Hepatocyte (in vitro differentiated cells): ENCODE measurements at regions not wholly inside any gene's neighbourhood (a gene's known extent, or its start where the extent isn't known, plus 50 kb on each side); places are given as distances from the start of the nearest gene placed in this dataset.
"Not testable (repeated sequence)": the region's sequence is repeated elsewhere in the genome, so short reads cannot be mapped to it uniquely, and the experiment has no call there.

Experiments used
- DNase-seq: peaks from one replicate; pipeline ENCODE4 v3.0.0-alpha.2; 2016; ENCODE audit warnings: low spot score
- H2AFZ ChIP-seq: fragments of 200-600 bp; sonication (generic); 2 replicates; pipeline ENCODE4 v1.6.0; 2016; ENCODE audit warnings: antibody characterized with exemption, mild to moderate bottlenecking
- H3K27ac ChIP-seq: fragments of 200-600 bp; sonication (generic); 2 replicates; pipeline ENCODE4 v1.5.1; 2016; ENCODE audit warnings: mild to moderate bottlenecking
- H3K27me3 ChIP-seq: fragments of 200-600 bp; sonication (generic); 2 replicates; pipeline ENCODE4 v1.6.1; 2016
- H3K36me3 ChIP-seq: fragments of 200-600 bp; sonication (generic); replicated peaks from 2 replicates; pipeline ENCODE4 v1.5.1; 2016; ENCODE audit warnings: low read depth; ENCODE audit not compliant: insufficient read depth
- H3K4me1 ChIP-seq: fragments of 200-600 bp; sonication (generic); 2 replicates; pipeline ENCODE4 v1.5.1; 2016; ENCODE audit warnings: mild to moderate bottlenecking, moderate library complexity; ENCODE audit not compliant: insufficient read depth
- H3K4me2 ChIP-seq: fragments of 200-600 bp; sonication (generic); 2 replicates; pipeline ENCODE4 v1.6.0; 2016
- H3K4me3 ChIP-seq: fragments of 200-600 bp; sonication (generic); 2 replicates; pipeline ENCODE4 v1.5.1; 2016; ENCODE audit warnings: mild to moderate bottlenecking
- H3K79me2 ChIP-seq: fragments of 200-600 bp; sonication (generic); 2 replicates; pipeline ENCODE4 v1.6.0; 2017; ENCODE audit warnings: mild to moderate bottlenecking
- H3K9me2 ChIP-seq: fragments of 200-600 bp; sonication (generic); replicated peaks from 2 replicates; pipeline ENCODE4 v1.6.0; 2017; ENCODE audit warnings: mild to moderate bottlenecking; ENCODE audit not compliant: insufficient read depth
- H3K9me3 ChIP-seq: fragments of 200-600 bp; sonication (generic); 2 replicates; pipeline ENCODE4 v1.5.1; 2016; ENCODE audit warnings: low read depth, mild to moderate bottlenecking
- H4K20me1 ChIP-seq: fragments of 200-600 bp; sonication (generic); 2 replicates; pipeline ENCODE4 v1.6.0; 2016; ENCODE audit warnings: mild to moderate bottlenecking; ENCODE audit not compliant: insufficient read depth, poor library complexity, severe bottlenecking
- CTCF ChIP-seq: fragments of 200-600 bp; sonication (generic); IDR thresholded peaks from 2 replicates; pipeline ENCODE4 v1.5.1; 2016; ENCODE audit warnings: antibody characterized with exemption, mild to moderate bottlenecking; ENCODE audit not compliant: poor library complexity
- EZH2 ChIP-seq: fragments of 200-600 bp; sonication (generic); IDR thresholded peaks from 2 replicates; pipeline ENCODE4 v1.6.1; 2016; ENCODE audit warnings: antibody characterized with exemption, mild to moderate bottlenecking, borderline replicate concordance
- EZH2phosphoT487 ChIP-seq: fragments of 200-600 bp; sonication (generic); IDR thresholded peaks from one replicate; pipeline ENCODE4 v1.6.1; 2018; ENCODE audit warnings: antibody characterized with exemption, mild to moderate bottlenecking, low read depth, moderate library complexity; ENCODE audit not compliant: unreplicated experiment, severe bottlenecking
- WGBS: methylation state at CpG from one replicate; pipeline ENCODE4 v1.1.6; 2016; ENCODE audit warnings: low lambda C conversion rate; ENCODE audit errors: missing lambda C conversion rate; 5-methylcytosine and 5-hydroxymethylcytosine counted together

DNA sequence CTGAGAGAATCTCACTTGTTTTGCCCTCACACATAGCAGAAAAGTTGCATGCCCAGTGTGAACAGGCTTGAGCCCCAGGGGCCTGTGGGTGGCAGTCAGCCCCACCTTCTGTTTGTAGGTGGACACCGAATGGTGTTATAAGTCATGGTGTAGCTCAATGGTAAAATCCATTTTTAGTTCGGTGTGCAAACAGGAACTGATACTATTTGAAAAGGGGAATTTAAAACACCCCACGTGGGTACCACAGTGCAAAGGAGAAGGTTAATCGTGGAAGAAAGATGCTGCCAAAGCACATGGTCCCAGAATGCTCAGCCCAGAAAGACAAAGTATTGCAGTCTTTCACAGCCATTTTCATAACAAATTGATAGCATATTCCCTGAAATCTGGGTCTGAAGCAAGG is 71.8 kb upstream of the GZMB start:
- H3K36me3 ChIP-seq, result no peaks in the 10 kb centered on the region
- no peaks in the 10 kb centered on the region for H3K4me1 ChIP-seq
- no peak overlapping the region for H3K27ac ChIP-seq
- H3K9me2 ChIP-seq, result no peaks in the 10 kb centered on the region
- whole genome bisulfite sequencing, result 85% methylated on average over 4 of the region's 4 CpGs
- no peaks in the 10 kb centered on the region for H3K9me3 ChIP-seq
- DNase-seq, result no peak
- H3K79me2 ChIP-seq, result no peaks in the 10 kb centered on the region
- no peak overlapping the region for H3K4me2 ChIP-seq
- H2AFZ ChIP-seq, result no peak overlapping the region
- peaks cover 6% of the 10 kb centered on the region for H3K27me3 ChIP-seq
- H3K4me3 ChIP-seq, result no peak overlapping the region
- H4K20me1 ChIP-seq, result no peaks in the 10 kb centered on the region
- TF ChIP-seq EZH2, result no peak
- no peak for TF ChIP-seq EZH2phosphoT487

- Histone ChIP-seq H3K79me2 (no peaks in the 10 kb centered on the region), H3K9me2 (no peaks in the 10 kb centered on the region), H3K4me2 (no peak overlapping the region), H3K4me1 (no peaks in the 10 kb centered on the region), H2AFZ (no peak overlapping the region), H3K9me3 (no peaks in the 10 kb centered on the region), H4K20me1 (no peaks in the 10 kb centered on the region), H3K4me3 (no peak overlapping the region), H3K27ac (no peak overlapping the region), H3K27me3 (peaks cover 6% of the 10 kb centered on the region), H3K36me3 (no peaks in the 10 kb centered on the region)
- DNase-seq, result no peak
- WGBS, result 78% methylated on average over 1 of the region's 1 CpG
- TF ChIP-seq CTCF, result no peak
- TF ChIP-seq EZH2, result no peak
- TF ChIP-seq EZH2phosphoT487, result no peak
These were observed 67.1 kb upstream of the GZMB start for GRCh38 chr14:24701062-24701461.

DNA sequence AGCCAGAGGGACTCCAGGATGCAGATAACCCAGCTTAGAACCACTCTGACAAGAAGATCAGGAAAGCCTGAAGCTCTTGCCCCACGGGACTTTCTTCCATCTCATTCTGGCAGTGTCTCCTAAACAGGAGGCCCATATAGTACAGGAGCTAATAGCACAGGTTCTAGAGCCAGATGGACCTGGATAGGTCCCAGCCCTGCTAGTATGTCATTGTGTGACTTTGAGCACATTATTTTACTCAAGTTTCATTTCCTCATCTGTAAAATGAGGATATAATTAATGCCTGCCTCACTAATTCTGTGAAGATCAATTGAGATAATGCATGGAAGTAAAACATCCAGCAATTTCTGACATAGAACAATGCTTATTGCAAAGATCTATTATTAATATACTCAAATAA is 66.5 kb upstream of the GZMB start:
- Histone ChIP-seq H3K4me3 (no peak overlapping the region), H3K4me2 (no peak overlapping the region), H3K36me3 (no peaks in the 10 kb centered on the region), H3K4me1 (no peaks in the 10 kb centered on the region), H3K27ac (no peak overlapping the region), H3K27me3 (peaks cover 6% of the 10 kb centered on the region), H3K9me3 (no peaks in the 10 kb centered on the region), H4K20me1 (no peaks in the 10 kb centered on the region), H3K79me2 (no peaks in the 10 kb centered on the region), H2AFZ (no peak overlapping the region), H3K9me2 (no peaks in the 10 kb centered on the region)
- DNase-seq, result no peak
- WGBS, result 80% methylated on average over 1 of the region's 1 CpG
- no peak for TF ChIP-seq EZH2phosphoT487
- TF ChIP-seq CTCF, result no peak
- TF ChIP-seq EZH2, result no peak

DNA sequence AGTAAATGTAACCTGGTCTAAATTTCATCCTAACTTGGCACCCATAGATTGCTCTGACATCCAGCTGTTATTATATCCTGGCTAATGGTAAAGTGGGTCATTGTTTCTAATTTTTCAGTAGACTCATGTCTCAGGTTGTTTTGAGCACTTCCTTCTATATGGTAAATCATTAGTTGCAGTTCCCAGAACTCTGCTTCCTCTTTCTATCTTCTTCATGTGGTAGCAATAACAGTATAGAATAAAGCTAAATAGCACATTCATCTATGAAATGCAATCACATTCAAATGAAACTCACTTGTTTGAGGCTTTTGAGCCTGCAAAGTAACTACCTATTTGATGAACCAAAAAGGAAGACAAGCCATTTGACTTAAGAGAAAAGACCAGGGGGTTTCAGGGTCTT is 65.1 kb upstream of the GZMB start:
- TF ChIP-seq EZH2phosphoT487 (no peak), EZH2 (no peak)
- Histone ChIP-seq H3K9me2 (no peaks in the 10 kb centered on the region), H3K4me1 (no peaks in the 10 kb centered on the region), H3K4me2 (no peak overlapping the region), H3K79me2 (no peaks in the 10 kb centered on the region), H3K27me3 (peaks cover 6% of the 10 kb centered on the region), H3K4me3 (no peak overlapping the region), H3K9me3 (no peaks in the 10 kb centered on the region), H2AFZ (no peak overlapping the region), H4K20me1 (no peaks in the 10 kb centered on the region), H3K27ac (no peak overlapping the region), H3K36me3 (no peaks in the 10 kb centered on the region)
- no peak for DNase-seq

- no CpG with 5 or more reads among the region's 1 CpG for WGBS
- not testable (repeated sequence) for H3K36me3 ChIP-seq, H3K27ac ChIP-seq, H3K4me1 ChIP-seq, H2AFZ ChIP-seq, DNase-seq, H3K9me3 ChIP-seq, H3K4me3 ChIP-seq, H3K79me2 ChIP-seq, H3K27me3 ChIP-seq, H3K9me2 ChIP-seq, H3K4me2 ChIP-seq, H4K20me1 ChIP-seq
These were observed 62.4 kb upstream of the GZMB start for GRCh38 chr14:24696280-24696920.
